Lower lobe of right lung (tissue), 2 donors: ENCODE measurements at regions not wholly inside any gene's neighbourhood (a gene's known extent, or its start where the extent isn't known, plus 50 kb on each side); places are given as distances from the start of the nearest gene placed in this dataset.

ENCODE experiments used
- ATAC-seq, 2 donors: fragments of 200-7000 bp; cut with Tn5 transposase; one replicate each; pipeline ENCODE4 v1.9.1; 2020 to 2022; ENCODE audit warnings: mild to moderate bottlenecking in 2 of 2, moderate library complexity in 2 of 2
- DNase-seq: peaks from one replicate; pipeline ENCODE4 v3.0.0-alpha.2; 2020
- H3K27ac ChIP-seq: fragments of 200-600 bp; one replicate; pipeline ENCODE4 v1.8.0; 2022
- H3K27me3 ChIP-seq: fragments of 200-600 bp; one replicate; pipeline ENCODE4 v1.8.0; 2022; ENCODE audit warnings: low read depth
- H3K36me3 ChIP-seq: fragments of 200-600 bp; one replicate; pipeline ENCODE4 v1.8.0; 2022; ENCODE audit warnings: mild to moderate bottlenecking
- H3K4me1 ChIP-seq: fragments of 200-600 bp; one replicate; pipeline ENCODE4 v1.8.0; 2022
- H3K4me3 ChIP-seq: fragments of 200-600 bp; one replicate; pipeline ENCODE4 v1.8.0; 2022; ENCODE audit warnings: mild to moderate bottlenecking
- H3K9me3 ChIP-seq: fragments of 200-600 bp; one replicate; pipeline ENCODE4 v1.8.0; 2022
- CTCF ChIP-seq: fragments of 200-600 bp; IDR thresholded peaks from one replicate; pipeline ENCODE4 v1.8.0; 2022; ENCODE audit warnings: antibody characterized with exemption, mild to moderate bottlenecking
- intact Hi-C: fragments of 100-400 bp; cut with DNase I; formaldehyde crosslinking; loops from one replicate; pipeline ENCODE4 v1.11.0; 2022
- donor health status: DM: no; HTN: yes; CAD: no; lungs with severe emphysema.

- intact Hi-C loops: no loop called here
- TF ChIP-seq CTCF: no peak
- Histone ChIP-seq H3K4me1 (peaks cover 11% of the 10 kb centered on the region), H3K27ac (no peak overlapping the region), H3K36me3 (no peaks in the 10 kb centered on the region), H3K27me3 (peaks cover 4% of the 10 kb centered on the region), H3K4me3 (no peak overlapping the region), H3K9me3 (no peaks in the 10 kb centered on the region)
- ATAC-seq (no peak), DNase-seq (no peak)
These were observed 181.7 kb downstream of the BRD1 start for GRCh38 chr22:49645791-49646550.

- no peak for ATAC-seq
- peaks cover 4% of the 10 kb centered on the region for H3K27me3 ChIP-seq
These were observed 182.4 kb downstream of the BRD1 start for GRCh38 chr22:49645257-49645656.

GRCh38 chr22:49643998-49644397 lies 183.7 kb downstream of the BRD1 start:
- Histone ChIP-seq H3K4me1 (peaks cover 11% of the 10 kb centered on the region), H3K27me3 (no peaks in the 10 kb centered on the region), H3K36me3 (no peaks in the 10 kb centered on the region), H3K27ac (no peak overlapping the region), H3K9me3 (no peaks in the 10 kb centered on the region), H3K4me3 (no peak overlapping the region)
- no peak for TF ChIP-seq CTCF
- ATAC-seq (no peak), DNase-seq (no peak)
- intact Hi-C loops: no loop called here

More at GRCh38 chr22:49645257-49645656, 182.4 kb downstream of the BRD1 start:
- no peak for TF ChIP-seq CTCF
- intact Hi-C loops: no loop called here
- Histone ChIP-seq H3K4me1 (peaks cover 11% of the 10 kb centered on the region), H3K36me3 (no peaks in the 10 kb centered on the region), H3K27ac (no peak overlapping the region), H3K4me3 (no peak overlapping the region), H3K9me3 (no peaks in the 10 kb centered on the region)
- DNase-seq: no peak

- Histone ChIP-seq H3K4me3 (no peak overlapping the region), H3K9me3 (no peaks in the 10 kb centered on the region), H3K36me3 (no peaks in the 10 kb centered on the region), H3K27me3 (no peaks in the 10 kb centered on the region), H3K27ac (no peak overlapping the region), H3K4me1 (peaks cover 11% of the 10 kb centered on the region)
- intact Hi-C loops: no loop called here
- no peak for TF ChIP-seq CTCF
- DNase-seq: no peak
- ATAC-seq: no peak
These were observed 184.2 kb downstream of the BRD1 start for GRCh38 chr22:49643466-49643865.

GRCh38 chr22:49642741-49643140 lies 184.9 kb downstream of the BRD1 start:
- TF ChIP-seq CTCF: no peak
- intact Hi-C loops: no loop called here
- Histone ChIP-seq H3K27me3 (no peaks in the 10 kb centered on the region), H3K36me3 (no peaks in the 10 kb centered on the region), H3K9me3 (no peaks in the 10 kb centered on the region), H3K4me1 (peaks cover 11% of the 10 kb centered on the region), H3K4me3 (no peak overlapping the region), H3K27ac (no peak overlapping the region)
- no peak for DNase-seq
- no peak for ATAC-seq
